VCaP (cell line): ENCODE measurements at regions not wholly inside any gene's neighbourhood (a gene's known extent, or its start where the extent isn't known, plus 50 kb on each side); places are given as distances from the start of the nearest gene placed in this dataset.
"Not testable (repeated sequence)": the region's sequence is repeated elsewhere in the genome, so short reads cannot be mapped to it uniquely, and the experiment has no call there.

Experiments
- H3K27ac ChIP-seq: fragments of 450-650 bp; 2 replicates; pipeline ENCODE4 v1.5.1; 2017
- CTCF ChIP-seq: fragments of 450-650 bp; conservative IDR thresholded peaks from 2 replicates; pipeline ENCODE4 v1.5.1; 2017; ENCODE audit warnings: mild to moderate bottlenecking, moderate library complexity

GRCh38 chr15:92848852-92849598 is 51.1 kb upstream of the CHD2 start:
- no peak overlapping the region for H3K27ac ChIP-seq

DNA sequence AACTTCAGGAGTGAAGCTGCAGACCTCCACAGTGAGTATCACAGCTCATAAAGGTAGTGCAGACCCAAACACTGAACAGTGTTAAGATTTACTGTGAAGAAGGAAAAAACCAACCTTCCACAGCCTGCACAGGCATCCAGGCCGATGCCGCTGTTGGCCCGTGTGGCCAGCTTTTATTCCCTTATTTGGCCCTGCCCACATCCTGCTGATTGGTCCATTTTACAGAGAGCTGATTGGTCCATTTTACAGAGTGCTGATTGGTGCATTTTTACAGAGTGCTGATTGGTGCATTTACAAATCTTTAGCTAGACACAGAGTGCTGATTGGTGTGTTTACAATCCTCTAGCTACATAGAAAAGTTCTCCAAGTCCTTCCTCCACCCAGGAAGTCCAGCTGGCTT is 49.9 kb upstream of the CHD2 start:
- not testable (repeated sequence) for H3K27ac ChIP-seq

More at GRCh38 chr15:92848852-92849598, 51.1 kb upstream of the CHD2 start:
- no peak for TF ChIP-seq CTCF
